Kidney epithelial cell (primary cell): ENCODE measurements at regions not wholly inside any gene's neighbourhood (a gene's known extent, or its start where the extent isn't known, plus 50 kb on each side); places are given as distances from the start of the nearest gene placed in this dataset.
"Not testable (repeated sequence)": the region's sequence is repeated elsewhere in the genome, so short reads cannot be mapped to it uniquely, and the experiment has no call there.

Experiments used
- DNase-seq: peaks from one replicate; pipeline ENCODE4 v3.0.0-alpha.2; 2010; ENCODE audit warnings: low read depth
- H3K27me3 ChIP-seq: 2 replicates; pipeline ENCODE4 v1.6.0; 2011; ENCODE audit warnings: low read length; ENCODE audit not compliant: control insufficient read depth, insufficient read depth
- H3K36me3 ChIP-seq: 2 replicates; pipeline ENCODE4 v1.5.1; 2011; ENCODE audit warnings: low read length; ENCODE audit not compliant: control insufficient read depth, insufficient read depth
- H3K4me3 ChIP-seq: 2 replicates; pipeline ENCODE4 v1.5.1; 2011; ENCODE audit warnings: low read depth, mild to moderate bottlenecking, control low read depth, low read length

DNA sequence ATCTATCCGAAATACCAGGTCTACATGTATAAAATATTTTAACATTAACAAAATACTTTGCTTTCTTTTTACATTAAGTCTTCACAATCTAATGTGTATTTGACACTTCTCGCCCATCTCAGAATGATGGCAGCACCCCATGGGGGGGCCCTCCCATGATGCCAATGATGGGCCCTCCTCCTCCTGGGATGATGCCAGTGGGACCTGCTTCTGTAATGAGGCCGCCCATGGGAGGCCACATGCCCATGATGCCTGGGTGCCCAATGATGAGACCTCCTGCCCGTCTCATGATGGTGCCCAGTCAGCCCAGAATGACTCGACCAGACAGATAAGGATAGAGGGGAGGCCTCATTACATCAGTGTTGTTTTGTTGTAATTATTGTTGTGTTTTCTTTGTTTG lies 110.5 kb downstream of the ART5 start:
- DNase-seq, H3K4me3 ChIP-seq, H3K36me3 ChIP-seq, H3K27me3 ChIP-seq: not testable (repeated sequence)

DNA sequence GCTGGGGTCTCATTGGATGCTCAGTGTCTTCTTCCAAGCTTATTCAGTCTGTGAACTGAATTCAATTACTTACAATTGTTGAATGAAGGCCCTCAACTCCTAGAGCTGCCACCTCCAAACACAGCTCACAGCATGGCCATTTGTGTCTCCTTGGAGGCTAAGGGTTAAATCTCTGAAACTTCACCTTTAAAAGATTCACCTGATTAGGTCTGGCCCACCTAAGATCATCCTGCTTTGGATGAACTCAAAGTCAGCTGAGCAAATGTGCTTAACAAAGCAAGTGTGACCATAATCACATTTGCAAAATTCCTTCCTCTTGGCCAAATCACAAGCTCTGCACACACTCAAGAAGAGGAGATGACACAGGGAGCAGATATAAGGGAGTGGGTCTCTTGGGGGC lies 118.2 kb downstream of the ART5 start:
- not testable (repeated sequence) for H3K36me3 ChIP-seq, H3K4me3 ChIP-seq, H3K27me3 ChIP-seq, DNase-seq

- H3K27me3 ChIP-seq = not testable (repeated sequence)
Measured at GRCh38 chr11:3520905-3521304, 120.9 kb downstream of the ART5 start.

GRCh38 chr11:3519841-3520240 lies 122.0 kb downstream of the ART5 start:
- H3K27me3 ChIP-seq, H3K36me3 ChIP-seq, H3K4me3 ChIP-seq, DNase-seq: not testable (repeated sequence)

More at GRCh38 chr11:3520905-3521304, 120.9 kb downstream of the ART5 start:
- not testable (repeated sequence) for H3K4me3 ChIP-seq, DNase-seq, H3K36me3 ChIP-seq

GRCh38 chr11:3516934-3517567 lies 124.7 kb downstream of the ART5 start:
- H3K36me3 ChIP-seq, DNase-seq, H3K27me3 ChIP-seq, H3K4me3 ChIP-seq: not testable (repeated sequence)

GRCh38 chr11:3516345-3516933 lies 125.4 kb downstream of the ART5 start:
- DNase-seq, H3K27me3 ChIP-seq, H3K36me3 ChIP-seq, H3K4me3 ChIP-seq: not testable (repeated sequence)

DNA sequence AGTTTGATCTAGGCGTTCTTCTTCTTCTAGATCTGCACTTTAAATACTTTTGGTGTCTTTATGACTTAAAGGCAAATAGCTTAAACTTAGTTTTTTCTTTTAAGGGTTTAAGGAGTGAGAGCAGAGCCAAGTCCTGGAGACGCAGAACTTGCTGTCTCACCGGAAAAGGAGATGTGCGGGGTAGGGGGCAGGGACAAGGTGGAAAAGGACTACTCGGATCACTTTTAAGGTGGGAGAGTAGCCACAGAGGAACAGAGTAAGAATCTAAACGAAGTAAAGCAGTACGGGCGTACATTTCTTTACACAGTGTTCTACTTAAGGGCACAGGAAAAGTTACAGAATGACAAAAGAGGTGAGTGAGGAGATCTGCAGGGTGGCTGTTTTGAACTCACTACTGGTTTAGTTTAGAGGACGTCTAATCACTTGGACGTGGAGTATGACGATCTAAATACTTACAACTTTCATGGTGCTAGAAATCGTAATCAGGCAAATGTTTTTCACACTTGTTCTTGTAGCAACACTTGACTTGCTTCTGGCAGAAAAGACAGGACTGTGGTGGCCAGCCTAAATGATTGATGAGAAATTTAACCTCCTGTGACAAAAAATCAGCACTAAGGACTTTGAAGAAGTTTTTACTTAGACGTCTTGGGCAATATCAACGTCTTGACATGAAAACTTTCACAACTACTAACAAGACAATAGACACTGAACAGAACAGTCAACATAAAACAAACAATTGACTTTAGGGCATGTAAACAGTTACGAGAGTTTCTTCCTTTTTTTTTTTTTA lies 127.0 kb downstream of the ART5 start:
- not testable (repeated sequence) for H3K36me3 ChIP-seq, DNase-seq, H3K4me3 ChIP-seq, H3K27me3 ChIP-seq

DNA sequence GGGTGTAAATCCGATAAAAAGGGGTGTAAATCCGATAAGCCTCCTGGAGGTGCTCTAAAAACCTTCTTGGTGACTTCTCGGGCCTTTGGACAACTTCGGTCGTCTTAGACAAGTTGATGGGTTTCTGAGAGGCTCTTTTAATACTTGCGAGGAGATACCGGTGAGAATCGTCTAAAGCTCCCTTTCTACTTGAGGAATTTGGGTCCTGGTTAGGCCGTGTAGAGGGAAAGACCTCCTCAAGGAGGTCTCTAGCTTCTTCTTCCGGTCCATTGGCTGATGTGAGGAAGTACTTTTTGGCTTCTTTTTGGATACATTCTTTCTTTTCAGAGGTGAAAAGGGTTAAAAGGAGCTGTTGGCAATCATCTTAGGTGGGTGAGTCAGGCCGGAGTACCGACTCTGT lies 128.5 kb downstream of the ART5 start:
- DNase-seq, H3K36me3 ChIP-seq, H3K4me3 ChIP-seq, H3K27me3 ChIP-seq: not testable (repeated sequence)

DNA sequence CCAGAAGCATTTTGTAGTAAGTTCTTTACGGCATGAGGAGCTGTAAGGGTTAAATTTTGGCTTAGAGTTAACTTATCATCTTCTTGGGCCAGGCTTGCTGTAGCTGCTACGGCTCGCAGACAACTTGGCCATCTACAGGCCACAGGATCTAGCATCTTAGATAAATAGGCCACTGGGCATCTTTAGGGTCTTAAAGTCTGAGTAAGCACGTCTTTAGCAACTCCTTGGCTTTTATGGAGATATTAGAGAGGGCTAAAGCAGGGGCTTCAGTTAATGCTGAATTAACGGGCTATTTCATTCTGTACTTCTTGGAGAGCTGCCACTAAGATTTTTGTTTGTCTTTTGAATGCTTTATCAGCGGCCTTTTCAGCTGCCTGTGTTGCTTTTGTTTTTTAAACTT lies 129.0 kb downstream of the ART5 start:
- H3K4me3 ChIP-seq, H3K36me3 ChIP-seq, H3K27me3 ChIP-seq, DNase-seq: not testable (repeated sequence)

- H3K4me3 ChIP-seq, H3K27me3 ChIP-seq, H3K36me3 ChIP-seq, DNase-seq: not testable (repeated sequence)
Measured at GRCh38 chr11:3512133-3512703, 129.6 kb downstream of the ART5 start.

DNA sequence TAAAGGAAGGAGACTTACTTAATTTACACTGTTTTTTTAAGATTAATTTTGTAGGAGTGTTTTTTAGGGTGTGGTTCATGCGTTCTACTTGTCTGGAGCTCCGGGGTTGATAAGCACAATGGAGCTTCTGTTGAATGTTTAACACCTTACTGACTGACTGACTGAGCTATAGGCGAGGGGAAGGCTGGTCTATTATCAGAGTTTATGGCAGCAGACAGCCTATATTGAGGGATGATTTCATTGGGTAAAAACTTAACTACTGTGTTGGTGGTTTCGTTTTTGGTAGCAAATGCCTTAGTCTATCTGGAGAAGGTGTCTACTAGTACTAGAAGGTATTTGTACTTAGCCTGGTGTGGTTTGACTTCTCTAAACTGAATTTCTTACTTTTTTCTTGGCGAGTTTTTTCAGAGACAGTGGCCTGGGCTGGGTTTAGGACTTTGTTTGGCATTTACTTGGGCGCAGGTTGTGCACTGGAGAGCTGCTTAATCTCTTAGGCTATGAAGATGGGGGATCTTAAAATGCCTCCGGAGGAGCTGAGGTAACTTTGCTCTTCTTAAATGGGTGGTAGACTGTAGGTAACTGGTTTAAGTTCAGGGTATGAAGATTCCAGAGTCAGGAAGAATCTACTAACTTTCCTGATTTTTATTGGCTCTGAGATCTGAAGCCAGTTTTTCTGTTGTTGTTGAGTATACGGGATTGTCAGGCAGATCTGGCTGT lies 130.2 kb downstream of the ART5 start:
- DNase-seq, H3K27me3 ChIP-seq, H3K36me3 ChIP-seq, H3K4me3 ChIP-seq: not testable (repeated sequence)

- H3K4me3 ChIP-seq = not testable (repeated sequence)
Measured at GRCh38 chr11:3509563-3509962, 130.6 kb upstream of the ZNF195 start.

GRCh38 chr11:3499198-3499597 lies 120.3 kb upstream of the ZNF195 start:
- not testable (repeated sequence) for H3K4me3 ChIP-seq, H3K36me3 ChIP-seq, H3K27me3 ChIP-seq, DNase-seq

More at GRCh38 chr11:3509563-3509962, 130.6 kb upstream of the ZNF195 start:
- H3K36me3 ChIP-seq, DNase-seq, H3K27me3 ChIP-seq: not testable (repeated sequence)

DNA sequence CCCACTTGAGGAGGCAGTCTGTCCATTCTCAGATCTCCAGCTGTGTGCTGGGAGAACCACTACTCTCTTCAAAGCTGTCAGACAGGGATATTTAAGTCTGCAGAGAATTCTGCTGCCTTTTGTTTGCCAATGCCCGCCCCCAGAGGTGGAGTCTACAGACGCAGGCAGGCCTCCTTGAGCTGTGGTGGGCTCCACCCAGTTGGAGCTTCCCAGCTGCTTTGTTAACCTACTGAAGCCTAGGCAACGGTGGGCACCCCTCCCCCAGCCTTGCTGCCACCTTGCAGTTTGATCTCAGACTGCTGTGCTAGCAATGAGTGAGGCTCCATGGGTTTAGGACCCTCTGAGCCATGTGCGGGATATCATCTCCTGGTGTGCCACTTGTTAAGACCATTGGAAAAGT lies 119.4 kb upstream of the ZNF195 start:
- not testable (repeated sequence) for DNase-seq, H3K4me3 ChIP-seq, H3K36me3 ChIP-seq, H3K27me3 ChIP-seq
